HepG2 (cell line): ENCODE measurements at regions not wholly inside any gene's neighbourhood (a gene's known extent, or its start where the extent isn't known, plus 50 kb on each side); places are given as distances from the start of the nearest gene placed in this dataset.

Experiments used
- ATAC-seq: fragments of 200-7000 bp; cut with Tn5 transposase; 3 replicates; pipeline ENCODE4 v1.9.1; 2020; ENCODE audit warnings: mild to moderate bottlenecking, moderate library complexity
- BruUV-seq: library from RNA; stranded (reverse); fragments of 400-500 nt; replicated peaks from 2 replicates; lab custom pipeline; 2021; lab: Mats Ljungman, UMichigan
- CTCF ChIA-PET: fragments of 300-600 bp; formaldehyde crosslinking; extraction: SDS; loops from one replicate; lab custom pipeline; 2021; ENCODE audit warnings: low total read pairs, inconsistent platforms, low intra/inter-chr PET ratio; lab: Yijun Ruan, JAX
- POLR2A ChIA-PET: fragments of 350-600 bp; sonication (Branson Sonifier 250); formaldehyde crosslinking; loops from one replicate; lab custom pipeline; 2020; ENCODE audit warnings: antibody characterized with exemption, inconsistent platforms; lab: Yijun Ruan, JAX
- DNase-seq: peaks from one replicate; pipeline ENCODE4 v3.0.0-alpha.2; 2015; ENCODE audit warnings: low spot score
- FAIRE-seq: peaks from 3 replicates; lab custom pipeline; 2011; peaks lifted over from hg19 to GRCh38; lab: Jason Lieb, UNC
- H2AFZ ChIP-seq: one replicate; pipeline ENCODE4 v1.6.1; 2011; ENCODE audit warnings: low read length, inconsistent platforms
- H3K27ac ChIP-seq: fragments of 300-600 bp; 3 replicates; pipeline ENCODE4 v1.8.0; 2011; ENCODE audit warnings: mixed run types, mild to moderate bottlenecking, mixed read lengths, low read length, inconsistent platforms; ENCODE audit not compliant: insufficient read depth; ENCODE audit errors: extremely low read length
- H3K27me3 ChIP-seq, 2 experiments: fragments of 200-600 bp in 1 of 2; 2 replicates in 1 of 2; 3 replicates in 1 of 2; pipeline versions ENCODE4 v1.6.0 to v1.8.0; 2011; ENCODE audit warnings: low read length in 2 of 2, mild to moderate bottlenecking in 2 of 2, moderate library complexity in 2 of 2, inconsistent platforms in 1 of 2; ENCODE audit not compliant: insufficient read depth in 2 of 2, control insufficient read depth in 1 of 2
- H3K36me3 ChIP-seq, 2 experiments: fragments of 200-600 bp in 1 of 2; replicated peaks in 1 of 2; 2 replicates in 1 of 2; 3 replicates in 1 of 2; pipeline versions ENCODE4 v1.5.1 to v1.8.0; 2011; ENCODE audit warnings: low read length in 2 of 2, inconsistent platforms in 1 of 2; ENCODE audit not compliant: insufficient read depth in 2 of 2, control insufficient read depth in 1 of 2
- H3K4me1 ChIP-seq: 2 replicates; pipeline ENCODE4 v1.5.1; 2012; ENCODE audit warnings: low read length, inconsistent platforms; ENCODE audit not compliant: insufficient read depth
- H3K4me2 ChIP-seq: 2 replicates; pipeline ENCODE4 v1.6.0; 2011; ENCODE audit warnings: low read depth, low read length, inconsistent platforms
- H3K4me3 ChIP-seq, 3 experiments: fragments of 200-600 bp in 1 of 3; sonication (generic), shearing (Covaris generic) in 1 of 3; replicated peaks in 1 of 3; 2 replicates each; pipeline ENCODE4 v1.5.1; 2011 to 2016; ENCODE audit warnings: low read length in 3 of 3, inconsistent platforms in 2 of 3, low read depth in 2 of 3, mild to moderate bottlenecking in 2 of 3, control low read depth in 1 of 3, mixed read lengths in 1 of 3; ENCODE audit not compliant: insufficient read depth in 1 of 3
- H3K79me2 ChIP-seq: one replicate; pipeline ENCODE4 v1.6.1; 2011; ENCODE audit warnings: low read length, inconsistent platforms; ENCODE audit not compliant: insufficient read depth
- H3K9ac ChIP-seq: 2 replicates; pipeline ENCODE4 v1.6.0; 2011; ENCODE audit warnings: mild to moderate bottlenecking, low read depth, low read length, inconsistent platforms; ENCODE audit not compliant: insufficient read depth
- H3K9me3 ChIP-seq: 2 replicates; pipeline ENCODE4 v1.5.1; 2012; ENCODE audit warnings: mild to moderate bottlenecking, low read length
- H4K20me1 ChIP-seq: 2 replicates; pipeline ENCODE4 v1.6.0; 2011; ENCODE audit warnings: inconsistent platforms, mild to moderate bottlenecking, low read length, moderate library complexity; ENCODE audit not compliant: insufficient read depth
- BRCA1 ChIP-seq: sonication (generic); formaldehyde crosslinking; IDR thresholded peaks from 2 replicates; pipeline ENCODE4 v1.4.0; 2020; ENCODE audit warnings: missing genetic modification reagents
- CREBL2 ChIP-seq: sonication (generic); formaldehyde crosslinking; IDR thresholded peaks from 2 replicates; pipeline ENCODE4 v1.8.1; 2023; ENCODE audit warnings: missing genetic modification reagents, mild to moderate bottlenecking, borderline replicate concordance
- FOSL2 ChIP-seq: sonication (generic); formaldehyde crosslinking; IDR thresholded peaks from 2 replicates; pipeline ENCODE4 v1.4.0; 2020; ENCODE audit warnings: missing genetic modification reagents
- IRF2 ChIP-seq: IDR thresholded peaks from 2 replicates; pipeline ENCODE4 v1.6.1; 2018; ENCODE audit warnings: missing genetic modification reagents, missing compliant biosample characterization
- NFE2L2 ChIP-seq: fragments of 150-350 bp; IDR thresholded peaks from 2 replicates; pipeline ENCODE4 v1.6.1; 2014; ENCODE audit warnings: low read length
- NFRKB ChIP-seq: fragments of 450-650 bp; IDR thresholded peaks from 2 replicates; pipeline ENCODE4 v1.6.1; 2017
- NR3C1 ChIP-seq: sonication (generic); formaldehyde crosslinking; IDR thresholded peaks from 2 replicates; pipeline ENCODE4 v1.4.0; 2020; ENCODE audit warnings: missing genetic modification reagents
- ZNF619 ChIP-seq: sonication (generic); formaldehyde crosslinking; IDR thresholded peaks from 2 replicates; pipeline ENCODE4 v1.4.0; 2020; ENCODE audit warnings: mild to moderate bottlenecking, missing genetic modification reagents
- ZNF691 ChIP-seq: sonication (generic); formaldehyde crosslinking; IDR thresholded peaks from 2 replicates; pipeline ENCODE4 v1.4.0; 2020; ENCODE audit warnings: missing genetic modification reagents, low read depth, mild to moderate bottlenecking, borderline replicate concordance
- ZNF749 ChIP-seq: sonication (generic); formaldehyde crosslinking; IDR thresholded peaks from 2 replicates; pipeline ENCODE4 v1.8.0; 2022; ENCODE audit warnings: mild to moderate bottlenecking, missing genetic modification reagents, moderate library complexity, borderline replicate concordance
- WGBS: methylation state at CpG from one replicate; pipeline ENCODE4 v1.1.6; 2017; ENCODE audit warnings: low lambda C conversion rate; 5-methylcytosine and 5-hydroxymethylcytosine counted together
- in situ Hi-C: cut with HindIII; loops from 2 replicates; pipeline ENCODE4 v1.10.0; 2017; ENCODE audit warnings: low pct_unique_long_range_greater_than_20kb; ENCODE audit not compliant: extremely low pct_ligation_motif_present
- intact Hi-C: fragments of 100-400 bp; cut with micrococcal nuclease; formaldehyde crosslinking; loops from one replicate; pipeline ENCODE4 v1.10.0; 2022; ENCODE audit not compliant: unreplicated experiment
- TF ChIP-seq, protein P1 (sequence below): IDR thresholded peaks from 2 replicates; pipeline ENCODE4 v1.6.1; 2016; ENCODE audit warnings: mild to moderate bottlenecking, missing biosample characterization, missing genetic modification reagents
- TF ChIP-seq, protein P2 (sequence below): sonication (generic); formaldehyde crosslinking; conservative IDR thresholded peaks from 2 replicates; pipeline ENCODE4 v1.8.0; 2022; ENCODE audit warnings: low read depth, missing genetic modification reagents
- TF ChIP-seq, protein P3 (sequence below): sonication (generic); formaldehyde crosslinking; IDR thresholded peaks from 2 replicates; pipeline ENCODE4 v1.4.0; 2020; ENCODE audit warnings: mild to moderate bottlenecking, low read depth, missing genetic modification reagents

GRCh38 chr2:49860170-49860569 lies 705.9 kb upstream of the FSHR start:
- no peak for ATAC-seq
- no peak for FAIRE-seq

GRCh38 chr2:49858657-49859056 lies 704.3 kb upstream of the FSHR start:
- POLR2A ChIA-PET, result no interaction called here
- 2% methylated on average over 2 of the region's 2 CpGs for WGBS
- H3K9ac ChIP-seq, result no peak overlapping the region
- in situ Hi-C loops (no loop called here), intact Hi-C loops (no loop called here)
- H3K4me2 ChIP-seq, result no peak overlapping the region
- no peaks in the 10 kb centered on the region for H3K79me2 ChIP-seq
- no peaks in the 10 kb centered on the region for H3K27me3 ChIP-seq
- no peak overlapping the region for H3K27ac ChIP-seq
- DNase-seq (no peak), ATAC-seq (no peak), FAIRE-seq (no peak)
- BruUV-seq, result no TSS peak
- no peak overlapping the region for H3K4me3 ChIP-seq
- H3K4me1 ChIP-seq, result no peaks in the 10 kb centered on the region
- H3K36me3 ChIP-seq, result no peaks in the 10 kb centered on the region
- CTCF ChIA-PET, result no interaction called here
- H2AFZ ChIP-seq, result no peak overlapping the region
- no peaks in the 10 kb centered on the region for H4K20me1 ChIP-seq
- no peaks in the 10 kb centered on the region for H3K9me3 ChIP-seq
- TF ChIP-seq ZNF749 (CRISPR knock-in tag) (no peak), FOSL2 (CRISPR knock-in tag) (no peak), ZNF619 (CRISPR knock-in tag) (no peak), IRF2 (no peak), NFE2L2 (no peak), NR3C1 (no peak), BRCA1 (CRISPR knock-in tag) (no peak)
- TF ChIP-seq, protein P1, sequence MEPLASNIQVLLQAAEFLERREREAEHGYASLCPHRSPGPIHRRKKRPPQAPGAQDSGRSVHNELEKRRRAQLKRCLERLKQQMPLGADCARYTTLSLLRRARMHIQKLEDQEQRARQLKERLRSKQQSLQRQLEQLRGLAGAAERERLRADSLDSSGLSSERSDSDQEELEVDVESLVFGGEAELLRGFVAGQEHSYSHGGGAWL (CRISPR knock-in tag), result no peak
- TF ChIP-seq, protein P2, sequence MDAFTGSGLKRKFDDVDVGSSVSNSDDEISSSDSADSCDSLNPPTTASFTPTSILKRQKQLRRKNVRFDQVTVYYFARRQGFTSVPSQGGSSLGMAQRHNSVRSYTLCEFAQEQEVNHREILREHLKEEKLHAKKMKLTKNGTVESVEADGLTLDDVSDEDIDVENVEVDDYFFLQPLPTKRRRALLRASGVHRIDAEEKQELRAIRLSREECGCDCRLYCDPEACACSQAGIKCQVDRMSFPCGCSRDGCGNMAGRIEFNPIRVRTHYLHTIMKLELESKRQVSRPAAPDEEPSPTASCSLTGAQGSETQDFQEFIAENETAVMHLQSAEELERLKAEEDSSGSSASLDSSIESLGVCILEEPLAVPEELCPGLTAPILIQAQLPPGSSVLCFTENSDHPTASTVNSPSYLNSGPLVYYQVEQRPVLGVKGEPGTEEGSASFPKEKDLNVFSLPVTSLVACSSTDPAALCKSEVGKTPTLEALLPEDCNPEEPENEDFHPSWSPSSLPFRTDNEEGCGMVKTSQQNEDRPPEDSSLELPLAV (CRISPR knock-in tag), result no peak

More at GRCh38 chr2:49860170-49860569, 705.9 kb upstream of the FSHR start:
- H3K4me3 ChIP-seq, result no peak overlapping the region
- 5% methylated on average over 2 of the region's 2 CpGs for WGBS
- CTCF ChIA-PET, result no interaction called here
- no peaks in the 10 kb centered on the region for H3K36me3 ChIP-seq
- no peak for DNase-seq
- no peak overlapping the region for H3K9ac ChIP-seq
- no peak overlapping the region for H3K4me2 ChIP-seq
- H3K27ac ChIP-seq, result no peak overlapping the region
- H2AFZ ChIP-seq, result no peak overlapping the region
- no TSS peak for BruUV-seq
- intact Hi-C loops, result no loop called here
- H4K20me1 ChIP-seq, result no peaks in the 10 kb centered on the region
- no peaks in the 10 kb centered on the region for H3K9me3 ChIP-seq
- no peaks in the 10 kb centered on the region for H3K27me3 ChIP-seq
- TF ChIP-seq, protein P3, sequence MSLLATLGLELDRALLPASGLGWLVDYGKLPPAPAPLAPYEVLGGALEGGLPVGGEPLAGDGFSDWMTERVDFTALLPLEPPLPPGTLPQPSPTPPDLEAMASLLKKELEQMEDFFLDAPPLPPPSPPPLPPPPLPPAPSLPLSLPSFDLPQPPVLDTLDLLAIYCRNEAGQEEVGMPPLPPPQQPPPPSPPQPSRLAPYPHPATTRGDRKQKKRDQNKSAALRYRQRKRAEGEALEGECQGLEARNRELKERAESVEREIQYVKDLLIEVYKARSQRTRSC, result no peak
- TF ChIP-seq ZNF691 (CRISPR knock-in tag), result no peak
- no peak for TF ChIP-seq NFRKB
- TF ChIP-seq CREBL2 (CRISPR knock-in tag), result no peak
- TF ChIP-seq, all 625 proteins: peak for 0
- POLR2A ChIA-PET, result no interaction called here
- no peaks in the 10 kb centered on the region for H3K79me2 ChIP-seq
- in situ Hi-C loops, result no loop called here
- H3K4me1 ChIP-seq, result no peaks in the 10 kb centered on the region
